HG02943 (cell line): ENCODE measurements at regions not wholly inside any gene's neighbourhood (a gene's known extent, or its start where the extent isn't known, plus 50 kb on each side); places are given as distances from the start of the nearest gene placed in this dataset.

ENCODE experiments used
- ATAC-seq: cut with Tn5 transposase; IDR thresholded peaks from one replicate; pipeline ENCODE4 v1.9.1; 2021; ENCODE audit warnings: mild to moderate bottlenecking, low read depth, moderate library complexity; ENCODE audit not compliant: unreplicated experiment

DNA sequence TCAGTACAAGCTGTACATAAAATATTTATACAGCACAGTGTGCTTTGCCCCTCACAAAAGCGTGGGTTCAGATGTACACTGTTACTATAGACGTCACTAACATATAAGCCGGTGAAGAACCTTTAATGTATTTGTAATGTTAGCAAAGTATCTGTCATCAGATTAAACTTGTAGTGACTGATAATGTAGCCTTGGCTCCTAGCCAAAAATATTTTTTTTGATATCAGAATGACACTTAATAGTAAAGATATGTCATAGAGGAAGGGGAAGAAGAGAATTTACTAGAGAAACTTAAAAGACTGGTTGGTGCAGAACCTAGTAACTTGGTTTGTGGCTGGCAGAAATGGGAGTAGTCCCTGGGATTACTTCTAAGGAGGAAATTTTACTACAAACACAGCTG lies 258.7 kb upstream of the DMRT1 start:
- no peak for ATAC-seq

DNA sequence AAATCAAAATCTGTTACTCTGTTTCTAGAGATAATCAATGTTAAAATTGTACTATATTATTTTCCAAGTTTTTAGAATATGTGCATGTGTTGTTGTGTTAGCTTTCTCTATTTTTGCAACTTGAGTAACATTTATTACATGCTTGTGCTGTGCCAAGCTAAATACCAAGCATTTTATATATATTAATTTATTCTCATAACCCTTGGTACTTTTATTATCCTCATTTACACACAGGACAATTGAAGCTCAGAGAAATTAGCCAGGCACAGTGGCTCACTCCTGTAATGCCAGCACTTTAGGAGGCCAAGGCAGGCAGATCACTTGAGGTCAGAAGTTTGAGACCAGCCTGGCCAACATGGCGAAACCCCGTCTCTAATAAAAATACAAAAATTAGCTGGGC lies 254.0 kb upstream of the DMRT1 start:
- ATAC-seq: no peak

DNA sequence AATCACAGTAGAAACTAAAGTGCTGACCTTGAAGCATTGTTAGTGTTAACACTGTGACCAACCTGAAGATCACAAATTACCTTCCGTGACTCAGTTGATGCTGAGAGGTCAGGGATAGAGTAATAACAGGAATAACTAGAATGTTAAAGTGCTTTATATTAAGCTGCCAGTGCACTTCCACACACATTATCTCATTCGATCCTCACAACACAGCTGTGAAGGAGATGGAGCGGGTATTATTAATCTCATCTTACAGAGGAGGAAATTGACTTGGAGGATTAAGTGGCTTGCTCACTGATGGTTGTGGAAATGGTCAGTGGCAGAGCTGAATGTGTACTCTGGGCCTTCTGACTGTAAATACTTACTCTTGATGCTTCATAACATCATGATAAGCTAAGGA lies 252.5 kb upstream of the DMRT1 start:
- ATAC-seq: no peak

DNA sequence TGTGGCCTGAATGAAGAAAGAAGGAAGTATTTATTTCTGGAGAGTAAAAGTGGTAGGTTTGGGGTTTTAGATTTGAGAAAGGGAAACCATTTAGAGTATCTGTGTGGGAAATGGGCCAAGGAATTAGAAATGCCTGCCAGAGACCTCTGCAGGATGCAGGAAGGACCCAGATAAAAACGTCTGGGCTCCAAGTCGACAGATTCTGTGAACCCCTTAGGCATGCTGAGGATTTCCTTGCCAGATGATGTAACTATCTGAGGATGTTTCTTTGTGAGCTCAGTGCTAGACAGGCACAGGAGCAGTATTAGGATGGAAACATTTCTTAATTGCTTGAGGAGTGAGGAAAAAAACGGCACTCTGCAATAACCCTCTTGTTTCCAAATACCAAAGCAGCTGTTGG lies 251.8 kb upstream of the DMRT1 start:
- ATAC-seq: no peak

DNA sequence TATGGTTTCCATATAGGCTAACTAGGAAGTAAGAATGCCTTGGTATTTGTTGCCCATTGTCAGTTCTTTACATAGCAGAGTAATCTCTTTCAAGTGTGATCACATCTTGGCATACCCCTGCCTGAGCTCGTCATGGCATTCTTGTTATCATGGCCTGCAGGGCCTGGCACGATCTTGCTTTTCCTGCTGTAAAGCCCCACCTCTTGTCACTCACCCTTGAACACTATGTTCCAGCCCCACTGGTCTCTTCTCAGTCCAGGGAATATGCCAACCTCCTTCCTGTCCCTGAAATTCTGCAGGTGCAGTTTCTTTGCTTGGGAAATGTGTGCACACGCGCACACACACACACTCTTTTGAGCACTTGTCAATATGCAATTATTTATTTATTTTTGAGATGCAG lies 250.2 kb upstream of the DMRT1 start:
- ATAC-seq: no peak

DNA sequence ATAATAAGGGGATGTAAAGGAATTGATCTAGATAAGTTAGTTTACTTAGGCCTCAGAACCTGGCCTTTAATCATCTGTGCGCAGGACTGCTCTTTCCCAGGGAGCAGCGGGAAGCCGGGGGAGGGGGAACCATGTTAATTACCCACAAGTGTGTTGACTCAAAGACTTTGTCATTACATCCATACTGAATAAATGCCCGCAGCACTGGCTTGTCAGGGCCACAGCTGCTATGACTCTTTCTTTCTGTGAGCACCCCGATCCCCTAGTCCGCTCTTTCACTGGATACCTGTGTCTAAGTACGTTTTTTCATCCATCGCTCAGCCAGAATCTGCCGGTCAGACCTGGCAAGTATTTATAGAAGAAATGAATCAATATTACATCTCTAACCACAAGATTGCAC lies 249.3 kb upstream of the DMRT1 start:
- ATAC-seq: no peak

DNA sequence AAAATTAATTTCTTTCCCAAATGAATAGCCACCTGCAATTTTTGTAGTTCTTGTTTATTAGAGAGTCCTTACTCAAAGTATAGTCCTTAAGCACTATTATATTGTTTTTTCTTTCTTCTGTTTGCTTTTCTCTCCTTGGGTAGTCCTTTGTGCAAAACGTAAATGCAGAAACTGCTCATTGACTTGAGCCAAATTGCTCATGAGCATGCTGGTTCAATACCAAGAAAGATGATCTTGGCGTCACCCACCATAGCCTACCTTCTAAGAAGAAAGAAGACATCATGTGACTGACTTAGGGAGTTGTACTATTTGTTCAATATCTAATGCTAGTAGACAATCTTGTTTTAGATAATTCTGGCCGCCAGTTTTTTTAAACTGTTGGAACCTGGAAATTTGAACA lies 248.8 kb upstream of the DMRT1 start:
- ATAC-seq: no peak

DNA sequence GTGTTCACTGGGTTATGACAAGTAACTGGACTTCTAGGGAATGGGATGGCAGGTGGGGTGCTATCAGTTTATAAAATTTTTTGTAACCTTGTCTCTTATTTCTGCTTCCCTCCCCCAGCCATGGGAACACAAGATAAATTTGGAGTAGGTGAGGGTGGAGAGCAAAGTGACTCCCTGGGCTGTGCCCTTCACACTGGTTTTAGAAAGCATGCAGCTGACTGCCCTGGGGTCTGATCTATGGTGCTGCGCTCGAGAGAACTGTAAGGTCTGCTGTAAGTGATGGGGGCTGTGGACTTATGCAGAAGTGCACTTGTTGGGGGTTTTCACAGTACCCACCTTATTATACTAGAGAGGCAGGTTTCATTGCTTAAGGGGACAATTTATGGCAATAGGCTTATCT lies 247.7 kb upstream of the DMRT1 start:
- ATAC-seq: no peak

DNA sequence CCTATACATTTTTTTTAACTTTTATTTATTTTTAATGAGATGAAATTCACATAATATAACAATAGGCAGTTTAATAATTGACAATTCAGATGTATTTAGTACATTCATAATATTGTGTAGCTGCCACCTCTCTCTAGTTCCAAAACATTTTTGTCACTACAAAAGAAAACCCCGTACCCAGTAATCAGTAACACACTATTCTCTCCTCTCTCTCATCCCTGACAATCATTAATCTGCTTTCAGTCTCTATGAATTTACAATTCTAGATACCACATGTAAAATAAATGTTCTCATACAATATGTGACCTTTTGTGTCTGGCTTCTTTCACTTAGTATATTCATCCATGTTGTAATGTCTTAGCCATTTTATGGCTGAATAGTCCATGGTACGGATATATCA lies 244.8 kb upstream of the DMRT1 start:
- ATAC-seq: no peak

DNA sequence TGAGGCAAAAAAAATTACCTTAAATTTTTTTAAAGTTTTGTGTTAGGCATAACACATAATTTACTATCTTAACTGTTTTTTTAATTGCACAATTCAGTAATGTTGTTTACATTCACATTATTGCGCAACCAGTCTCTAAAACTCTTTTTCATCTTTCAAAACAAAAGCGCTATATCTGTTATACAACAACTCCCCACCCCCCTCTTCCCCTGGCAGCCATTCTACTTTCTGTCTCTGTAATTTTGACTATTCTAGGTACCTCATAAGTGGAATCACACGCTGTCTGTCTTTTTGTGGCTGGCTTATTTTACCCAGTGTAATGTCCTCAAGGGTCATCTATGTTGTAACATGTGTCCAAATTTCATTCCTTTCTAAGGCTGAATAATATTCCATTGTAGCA lies 241.5 kb upstream of the DMRT1 start:
- no peak for ATAC-seq

DNA sequence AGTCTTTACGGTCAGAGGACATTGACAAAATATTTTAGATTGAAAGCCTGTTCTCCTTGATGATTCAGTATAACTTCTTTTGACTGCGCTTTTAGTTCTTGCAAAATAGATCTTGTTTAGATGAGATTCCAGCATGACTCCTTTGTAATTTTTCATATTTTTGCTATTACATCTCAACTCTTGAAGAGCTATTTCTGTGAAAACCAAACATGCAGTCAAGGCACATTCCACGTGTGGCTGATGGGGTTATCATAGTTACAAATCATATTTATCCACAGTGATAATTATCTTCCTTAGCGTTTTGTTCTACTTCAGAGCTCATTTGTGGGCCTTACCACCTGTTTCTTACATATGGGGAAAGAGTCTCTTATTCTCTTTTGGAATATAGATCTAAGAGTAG lies 238.8 kb upstream of the DMRT1 start:
- no peak for ATAC-seq

DNA sequence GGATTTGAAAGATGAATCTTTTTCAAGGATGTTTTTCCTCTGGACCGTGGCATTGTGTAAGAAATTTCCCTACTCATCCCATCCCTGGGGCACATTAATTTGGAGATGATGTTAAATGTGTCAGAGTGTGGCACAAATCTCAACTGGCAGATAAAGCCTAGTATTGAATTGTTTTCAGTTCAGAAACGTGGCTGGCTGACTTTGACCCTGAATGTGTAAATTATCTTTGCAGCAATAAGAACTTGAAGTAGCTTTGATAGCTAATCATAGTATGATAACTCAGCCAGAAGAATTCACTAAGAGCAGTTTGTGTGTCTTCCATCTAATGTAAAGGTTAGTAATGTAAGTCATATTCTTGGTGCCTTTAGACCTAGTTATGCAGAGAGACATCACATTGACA lies 238.4 kb upstream of the DMRT1 start:
- no peak for ATAC-seq

DNA sequence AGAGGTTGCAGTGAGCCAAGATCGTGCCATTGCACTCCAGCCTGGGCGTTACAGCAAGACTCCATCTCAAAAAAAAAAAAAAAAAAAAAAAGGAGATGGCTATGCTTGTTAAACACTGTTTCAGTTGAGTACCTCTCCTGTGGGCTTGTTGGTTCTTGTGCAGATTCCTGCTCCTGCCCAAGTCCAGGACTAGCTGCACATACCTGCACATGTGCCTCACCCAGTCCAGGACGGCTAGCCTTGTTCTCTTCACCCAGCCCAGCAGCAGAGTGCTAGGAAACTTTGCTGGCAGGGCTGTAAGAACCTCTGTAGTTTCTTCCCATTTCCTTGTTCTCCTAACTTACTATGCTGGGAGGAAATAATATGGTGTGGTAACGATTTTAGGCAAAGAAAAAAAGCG lies 234.1 kb upstream of the DMRT1 start:
- no peak for ATAC-seq

DNA sequence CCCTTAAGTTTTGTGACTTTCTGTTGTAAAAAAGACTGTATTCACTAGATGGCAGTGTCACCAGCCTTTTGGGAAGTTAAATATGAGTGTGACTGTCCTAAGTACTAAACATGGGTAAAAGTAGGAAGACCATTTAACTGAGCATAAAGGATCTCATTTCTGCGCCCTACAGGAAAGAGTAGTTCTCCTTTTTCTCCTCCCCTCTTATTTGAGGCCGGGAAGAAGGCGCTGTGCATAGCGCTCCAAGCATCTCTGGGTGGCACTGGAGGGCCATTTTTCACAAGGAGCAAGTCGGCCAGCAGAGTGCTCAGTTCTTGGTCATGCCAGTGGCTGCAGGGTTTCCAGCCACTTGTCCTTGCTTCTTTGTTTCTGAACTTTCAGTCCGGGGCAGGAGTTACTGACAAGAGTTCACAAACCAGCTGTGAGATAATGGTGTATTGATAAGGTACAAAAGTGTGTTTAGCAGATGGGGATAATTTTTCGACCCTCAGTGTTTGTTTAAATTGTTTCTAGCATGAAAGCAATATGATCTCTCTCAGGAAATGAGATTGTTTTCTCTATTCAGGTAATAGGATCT lies 227.6 kb upstream of the DMRT1 start:
- ATAC-seq: peak; percentile 80

DNA sequence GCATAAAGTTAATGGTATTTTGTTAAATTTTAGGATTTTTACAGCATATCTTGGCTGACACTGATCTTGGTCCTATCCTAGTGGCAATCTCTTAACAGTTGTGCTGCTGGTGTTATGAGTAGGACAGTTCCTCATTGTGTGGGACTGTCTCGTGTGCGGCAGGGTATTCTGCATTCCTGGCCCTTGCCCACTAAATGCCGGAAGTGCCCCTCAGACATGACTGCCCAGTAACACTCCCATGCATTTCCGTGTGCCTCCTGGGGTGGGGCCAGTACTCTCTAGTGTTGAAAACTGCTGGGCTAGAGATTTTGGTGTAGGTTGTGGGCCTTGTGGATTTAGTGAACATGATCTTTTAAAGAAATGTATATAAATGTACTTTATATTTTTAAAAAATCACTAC lies 227.1 kb upstream of the DMRT1 start:
- no peak for ATAC-seq

DNA sequence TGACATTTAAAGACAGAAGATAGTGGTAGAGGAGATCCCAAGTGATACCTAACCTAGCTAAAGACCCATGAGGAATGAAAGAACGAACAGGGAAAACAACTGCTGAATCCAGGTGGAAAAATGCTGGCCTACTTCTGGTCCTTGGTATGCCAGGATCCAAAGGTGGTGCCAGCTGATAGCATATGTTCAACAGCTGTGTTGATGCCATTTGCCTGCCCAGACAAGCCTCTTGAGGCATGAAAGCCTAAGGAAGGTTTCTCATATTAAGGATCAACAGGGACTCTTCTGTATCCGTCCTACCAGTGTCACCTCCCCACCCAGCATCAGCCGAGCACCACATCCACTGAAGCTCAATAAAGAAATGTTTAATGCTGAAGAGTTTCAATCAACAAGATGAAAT lies 225.7 kb upstream of the DMRT1 start:
- no peak for ATAC-seq

DNA sequence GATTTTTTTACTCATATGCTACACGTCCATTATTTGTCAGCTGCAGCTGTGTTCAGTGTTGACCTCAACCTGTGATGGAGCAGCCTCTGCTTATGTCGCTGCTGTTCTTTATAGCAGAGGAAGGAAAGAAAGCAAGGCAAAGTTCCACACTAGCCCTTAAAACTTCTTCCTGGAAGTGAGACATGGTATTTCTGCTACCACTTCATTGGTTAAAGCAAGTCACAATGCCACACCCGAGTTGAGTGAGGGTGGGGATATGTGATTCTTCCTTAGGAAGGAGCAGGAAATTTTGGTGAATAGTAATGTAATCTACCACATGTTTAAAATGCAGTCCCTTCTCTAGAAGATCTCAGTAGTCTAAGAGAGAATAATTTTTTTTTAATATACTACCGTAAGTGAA lies 224.8 kb upstream of the DMRT1 start:
- ATAC-seq: no peak

DNA sequence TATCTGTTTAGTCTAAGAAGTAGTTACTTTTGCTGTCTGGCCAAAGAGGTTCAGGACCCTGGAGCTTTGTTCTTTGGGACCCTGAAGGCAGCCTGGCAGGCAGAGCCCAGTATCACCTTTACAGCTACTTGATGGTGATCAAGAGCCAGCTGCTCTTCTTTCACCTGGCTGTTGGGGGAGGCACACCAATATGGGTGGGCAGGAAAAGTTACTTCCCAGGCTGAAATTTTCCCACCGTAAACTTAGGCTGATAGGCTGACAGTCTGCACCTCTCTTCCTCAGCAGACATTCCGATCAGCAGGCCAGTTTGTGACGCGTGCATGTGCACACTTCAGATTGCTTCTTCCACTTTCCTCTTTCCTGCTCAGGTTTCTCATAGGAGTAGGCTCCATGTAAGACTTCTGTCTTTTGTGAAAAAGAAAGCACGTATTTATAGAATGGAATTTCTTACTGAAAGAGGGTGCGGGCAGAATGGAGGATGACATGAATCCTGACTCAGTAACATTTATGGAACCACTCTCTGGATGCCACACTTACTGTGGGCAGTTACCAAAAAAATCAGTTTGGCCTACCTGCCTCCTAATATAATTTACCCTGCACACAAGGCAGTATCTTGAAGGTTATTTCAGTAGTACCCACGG lies 223.9 kb upstream of the DMRT1 start:
- no peak for ATAC-seq

DNA sequence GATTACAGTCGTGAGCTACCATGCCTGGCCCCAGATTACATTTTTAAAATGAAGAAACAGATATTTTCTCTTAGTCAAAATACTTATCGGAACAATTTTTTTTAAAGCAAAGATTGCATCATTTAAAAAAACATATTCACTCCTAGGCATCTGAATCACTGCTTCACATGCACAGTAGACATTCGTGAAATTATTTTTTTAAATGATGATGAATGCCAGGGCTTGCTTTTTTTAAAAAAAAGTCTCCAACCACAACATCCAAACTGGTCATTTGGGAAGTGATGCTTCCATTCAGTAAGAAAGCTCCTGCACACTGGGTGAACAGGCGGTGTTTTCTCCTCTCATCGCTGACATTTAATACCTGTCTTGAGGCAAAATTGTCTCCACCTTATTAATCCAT lies 223.0 kb upstream of the DMRT1 start:
- ATAC-seq: no peak

DNA sequence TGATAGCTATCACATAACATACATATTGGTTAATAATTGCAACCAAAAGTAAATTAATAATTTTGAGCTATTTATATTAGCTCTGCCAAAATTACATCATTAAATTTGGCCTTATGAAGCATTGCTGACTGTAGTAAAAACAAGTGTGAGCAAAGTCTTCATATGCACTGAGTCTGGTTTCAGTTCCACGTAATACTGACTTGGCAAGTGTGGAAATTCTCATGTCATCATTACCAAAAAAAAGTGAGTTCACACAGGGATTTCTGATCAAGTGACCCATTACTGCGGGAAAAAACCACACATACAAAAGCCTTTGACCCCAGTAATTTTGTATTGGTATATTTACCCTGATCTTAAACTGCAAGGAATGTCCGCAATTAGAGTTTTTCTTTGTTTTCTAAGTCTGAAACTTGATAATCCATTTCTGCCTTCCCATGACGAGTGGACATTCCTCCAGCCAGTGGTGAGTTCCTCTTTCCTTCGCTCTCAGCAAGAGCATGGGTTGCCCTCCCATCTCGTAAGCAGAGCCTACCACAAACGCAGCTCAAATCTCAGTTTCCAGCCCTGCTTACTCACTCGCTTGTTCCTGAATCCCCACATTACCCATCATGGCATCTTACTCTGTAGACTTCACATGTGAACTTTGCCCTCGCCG lies 220.2 kb upstream of the DMRT1 start:
- ATAC-seq: no peak

DNA sequence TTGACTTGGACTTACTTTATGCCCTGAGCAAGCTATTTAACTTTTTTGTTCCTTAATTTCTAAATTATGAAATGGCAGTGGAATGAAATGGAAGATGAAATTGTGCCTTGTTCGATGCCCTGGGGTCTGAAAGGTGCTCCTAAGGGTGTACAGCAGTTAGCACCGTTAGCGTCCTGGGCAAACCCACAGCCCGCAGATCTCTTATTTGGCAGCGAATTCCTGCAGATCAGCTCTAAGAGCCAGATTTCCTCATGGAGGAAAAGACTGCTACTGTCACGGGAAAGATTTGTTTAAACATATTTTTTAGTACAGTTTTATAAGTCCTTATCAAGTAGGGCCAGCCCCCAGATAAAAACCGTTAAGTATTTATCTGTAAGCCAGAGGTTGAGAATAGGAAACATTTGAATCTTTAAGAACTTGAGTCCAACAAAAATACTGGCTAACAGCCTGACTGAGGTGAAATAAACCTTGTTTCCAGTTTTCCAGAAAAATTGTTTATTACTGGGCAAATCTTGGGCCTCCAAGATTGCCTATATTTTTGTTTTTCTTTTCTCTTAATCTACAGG lies 216.5 kb upstream of the DMRT1 start:
- ATAC-seq: no peak

DNA sequence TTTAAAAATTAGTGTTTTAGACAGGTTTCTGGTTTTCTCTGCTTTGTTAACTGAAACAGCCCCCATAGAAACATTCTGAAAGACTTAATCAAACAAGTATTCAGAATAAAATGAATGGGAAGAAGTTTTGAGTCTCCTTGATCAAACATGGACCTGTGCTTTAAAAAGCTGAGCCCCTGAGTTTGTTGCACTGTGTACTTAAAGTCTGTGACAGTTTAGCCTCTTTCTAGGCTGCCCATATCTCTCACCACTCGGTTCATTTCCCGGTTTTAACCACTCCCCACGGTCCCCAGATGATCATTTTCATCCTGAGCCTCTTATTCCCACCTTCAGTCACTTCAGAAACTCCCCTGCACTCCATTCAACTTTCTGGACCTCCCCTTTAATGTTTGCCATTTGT lies 215.9 kb upstream of the DMRT1 start:
- no peak for ATAC-seq
